Keratinocyte (primary cell): ENCODE measurements at regions not wholly inside any gene's neighbourhood (a gene's known extent, or its start where the extent isn't known, plus 50 kb on each side); places are given as distances from the start of the nearest gene placed in this dataset.

Experiments
- CTCF ChIP-seq, 3 experiments: IDR thresholded peaks in 1 of 3; conservative IDR thresholded peaks in 1 of 3; optimal IDR thresholded peaks in 1 of 3; 2 replicates in 2 of 3; 3 replicates in 1 of 3; pipeline versions ENCODE3 to v1.5.1; 2011; ENCODE audit warnings: low read length in 3 of 3, mild to moderate bottlenecking in 3 of 3, moderate library complexity in 2 of 3, control low read depth in 1 of 3, inconsistent platforms in 1 of 3; ENCODE audit not compliant: insufficient read depth in 2 of 3; ENCODE audit errors: extremely low read depth in 1 of 3
- EZH2 ChIP-seq: IDR thresholded peaks from one replicate; pipeline ENCODE4 v1.6.1; 2012; ENCODE audit warnings: inconsistent platforms, mild to moderate bottlenecking, low read length, moderate library complexity

DNA sequence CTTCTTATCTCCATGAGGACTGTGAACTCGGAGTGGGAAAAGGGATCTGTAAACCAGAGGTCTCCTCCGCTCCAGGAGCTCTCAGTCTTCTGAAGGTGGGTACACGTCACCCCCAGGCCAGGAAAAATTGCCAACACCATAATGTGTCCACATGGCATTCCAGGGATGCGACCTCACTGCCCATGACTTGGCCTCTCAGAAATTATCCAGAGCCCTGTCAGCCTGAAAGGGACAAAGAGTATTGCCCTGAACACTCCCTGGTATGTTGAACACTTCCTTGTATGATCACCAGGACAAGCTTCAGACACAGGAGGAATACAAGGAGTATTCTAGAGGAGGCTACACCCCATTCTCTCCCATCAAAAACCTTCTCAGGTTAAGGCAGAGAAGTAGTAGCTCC is 81.0 kb upstream of the SLC7A1 start:
- no peak for TF ChIP-seq CTCF (optimal IDR thresholded peaks at IDR 0.05 in 1 of 3, IDR thresholded peaks at IDR 0.05 in 1 of 3, conservative IDR thresholded peaks at IDR 0.05 in 1 of 3; ENCODE audit: extremely low read depth in 1 of 3, insufficient read depth in 2 of 3, low read length in 3 of 3)
- no peak for TF ChIP-seq EZH2
